Immature natural killer cell (primary cell): ENCODE measurements at regions not wholly inside any gene's neighbourhood (a gene's known extent, or its start where the extent isn't known, plus 50 kb on each side); places are given as distances from the start of the nearest gene placed in this dataset.

ENCODE experiments used
- DNase-seq, 3 donors: peaks; one replicate each; pipeline ENCODE4 v3.0.0; 2022; ENCODE audit warnings: mixed read lengths in 1 of 3
- H3K27ac Mint-ChIP-seq, 6 donors: one replicate each; pipeline ENCODE4 v1.8.0; 2020; ENCODE audit warnings: mixed read lengths in 6 of 6, mild to moderate bottlenecking in 5 of 6, inconsistent platforms in 4 of 6, moderate library complexity in 3 of 6
- H3K27me3 Mint-ChIP-seq, 3 donors: one replicate each; pipeline ENCODE4 v1.8.0; 2020 to 2021; ENCODE audit warnings: low read depth in 3 of 3, mild to moderate bottlenecking in 3 of 3, mixed read lengths in 3 of 3, moderate library complexity in 3 of 3, inconsistent platforms in 1 of 3
- H3K36me3 Mint-ChIP-seq, 3 donors: one replicate each; pipeline ENCODE4 v1.8.0; 2020; ENCODE audit warnings: mixed read lengths in 3 of 3, inconsistent platforms in 2 of 3, mild to moderate bottlenecking in 2 of 3
- H3K4me1 Mint-ChIP-seq, 2 donors: one replicate each; pipeline ENCODE4 v1.8.0; 2020; ENCODE audit warnings: inconsistent platforms in 2 of 2, mild to moderate bottlenecking in 2 of 2, mixed read lengths in 2 of 2, moderate library complexity in 1 of 2
- H3K4me3 Mint-ChIP-seq, 5 donors: one replicate each; pipeline ENCODE4 v1.8.0; 2020; ENCODE audit warnings: mild to moderate bottlenecking in 5 of 5, mixed read lengths in 5 of 5, inconsistent platforms in 3 of 5, moderate library complexity in 3 of 5
- H3K9me3 Mint-ChIP-seq, 6 donors: one replicate each; pipeline ENCODE4 v1.8.0; 2020; ENCODE audit warnings: mild to moderate bottlenecking in 6 of 6, mixed read lengths in 6 of 6, inconsistent platforms in 4 of 6, moderate library complexity in 3 of 6

DNA sequence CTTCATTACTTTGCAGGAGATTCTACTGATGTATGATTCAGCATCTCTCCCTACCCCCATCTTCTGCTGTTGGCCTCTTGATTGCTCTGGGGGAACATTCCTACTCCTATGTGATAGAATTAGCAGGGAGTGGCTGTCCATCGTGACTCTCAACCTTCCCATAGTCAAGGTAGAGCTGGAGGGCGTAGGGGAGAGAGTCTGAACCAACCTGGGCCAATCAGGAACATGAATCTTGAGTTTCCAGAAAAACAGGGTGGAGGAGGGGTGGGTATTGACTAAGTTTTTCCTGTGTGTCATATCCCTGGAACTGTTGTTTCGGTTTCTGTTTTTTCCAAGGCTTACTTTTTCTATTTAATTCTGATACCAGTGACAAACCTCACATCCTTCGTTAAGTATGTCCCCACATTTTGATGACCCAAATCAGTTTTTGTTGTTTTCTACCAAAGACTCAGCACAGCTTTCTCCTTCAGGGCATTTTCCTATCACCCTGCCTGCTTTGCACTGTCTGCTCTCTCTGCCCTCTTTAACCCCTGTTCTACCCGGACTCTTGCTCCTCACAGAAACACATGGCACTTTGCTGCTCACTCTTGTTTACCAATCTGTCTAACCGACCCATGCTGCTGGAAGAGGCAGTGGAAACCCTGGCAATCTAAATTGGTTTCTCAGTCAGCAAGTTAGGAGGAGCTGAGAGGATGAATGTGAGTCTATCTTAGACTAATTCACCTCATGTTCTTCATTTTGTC is 1428.3 kb downstream of the AACS start:
- H3K36me3 Mint-ChIP-seq = peaks cover 0 to 5% (median 0%) of the 10 kb centered on the region in 3 donors
- peaks cover 2 to 28% (median 14%) of the 10 kb centered on the region in 6 donors for H3K9me3 Mint-ChIP-seq
- no peaks in the 10 kb centered on the region for H3K4me1 Mint-ChIP-seq
- H3K27me3 Mint-ChIP-seq = peaks cover 0 to 4% (median 3%) of the 10 kb centered on the region in 3 donors
- H3K4me3 Mint-ChIP-seq = no peak overlapping the region
- no peak for DNase-seq
- H3K27ac Mint-ChIP-seq = no peak overlapping the region

DNA sequence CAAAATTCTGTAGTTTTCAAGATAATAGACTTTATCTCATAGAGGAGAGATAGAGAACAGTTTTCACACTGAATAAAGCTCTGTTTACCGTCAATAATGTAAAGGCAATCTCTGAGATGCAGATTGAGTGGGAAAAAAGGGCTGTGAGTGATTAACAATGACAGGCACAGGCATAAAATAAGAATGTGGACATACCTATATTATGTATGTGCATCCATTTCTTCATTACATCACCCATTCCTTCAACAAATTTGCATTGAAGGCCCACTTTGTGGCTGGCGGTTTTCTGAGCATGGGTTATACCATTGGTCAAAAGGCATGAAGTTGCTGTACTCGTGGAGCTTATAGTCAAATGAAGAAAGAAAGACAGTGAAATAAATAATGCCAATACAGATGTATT is 1431.0 kb downstream of the AACS start:
- no peaks in the 10 kb centered on the region for H3K36me3 Mint-ChIP-seq
- no peaks in the 10 kb centered on the region for H3K4me1 Mint-ChIP-seq
- H3K27ac Mint-ChIP-seq = no peak overlapping the region
- peaks cover 0 to 14% (median 8%) of the 10 kb centered on the region in 6 donors for H3K9me3 Mint-ChIP-seq
- peaks cover 0 to 4% (median 3%) of the 10 kb centered on the region in 3 donors for H3K27me3 Mint-ChIP-seq
- H3K4me3 Mint-ChIP-seq = no peak overlapping the region
- no peak for DNase-seq

DNA sequence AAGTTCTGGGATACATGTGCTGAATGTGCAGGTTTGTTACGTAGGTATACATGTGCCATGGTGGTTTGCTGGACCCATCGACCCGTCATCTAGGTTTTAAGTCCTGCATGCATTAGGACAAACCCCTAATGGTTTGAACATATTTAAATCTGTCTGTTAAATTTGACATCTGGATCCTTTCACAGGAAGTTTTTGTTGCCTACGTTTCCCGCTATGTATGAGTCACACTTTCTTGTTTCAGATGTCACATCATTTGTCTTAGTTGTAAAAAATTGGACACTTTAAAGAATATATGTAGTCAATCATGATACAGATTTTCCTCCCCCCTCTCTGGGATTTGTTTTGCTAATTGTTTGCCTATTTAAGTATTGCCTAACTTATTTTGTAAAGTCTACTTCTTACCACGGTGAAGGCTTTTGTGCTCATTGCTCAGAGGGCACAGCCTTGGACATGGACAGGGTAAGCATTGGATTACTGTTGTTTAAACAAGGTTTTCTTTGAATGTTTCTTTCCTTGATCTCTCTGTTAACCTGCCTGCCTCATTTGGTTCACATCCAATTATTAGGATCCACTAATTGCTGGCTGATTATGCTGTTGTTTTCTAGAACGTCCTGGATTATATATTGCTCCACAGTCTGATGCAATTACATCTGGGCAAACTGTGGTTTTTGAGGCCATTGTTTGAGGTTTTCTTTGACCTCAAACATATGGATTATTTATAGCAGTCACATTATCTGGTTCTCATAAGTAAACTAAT is 1441.4 kb downstream of the AACS start:
- no peak overlapping the region for H3K27ac Mint-ChIP-seq
- H3K4me3 Mint-ChIP-seq = no peak overlapping the region
- no peaks in the 10 kb centered on the region for H3K36me3 Mint-ChIP-seq
- no peaks in the 10 kb centered on the region for H3K27me3 Mint-ChIP-seq
- H3K9me3 Mint-ChIP-seq = peaks cover 0 to 29% (median 9%) of the 10 kb centered on the region in 6 donors
- no peaks in the 10 kb centered on the region for H3K4me1 Mint-ChIP-seq
- no peak for DNase-seq

DNA sequence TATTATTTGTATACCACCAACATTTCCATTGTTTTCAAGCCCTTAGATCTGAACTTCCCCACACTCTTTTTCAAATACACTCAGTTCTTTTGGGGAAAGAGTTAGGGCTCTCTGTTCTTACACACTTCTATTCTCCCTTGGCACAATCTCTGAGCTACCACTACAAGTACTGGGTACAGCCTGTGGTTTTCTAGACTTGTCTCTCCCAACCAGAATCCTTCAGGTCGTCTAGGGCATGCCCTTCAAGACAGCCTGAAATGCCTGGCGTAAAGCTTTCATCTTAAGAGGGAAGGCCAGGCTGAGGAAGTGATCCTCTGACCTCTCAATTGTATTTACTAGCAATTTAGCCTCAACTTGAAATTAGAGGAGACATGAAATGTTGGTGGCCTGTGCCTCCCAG is 1442.0 kb downstream of the AACS start:
- no peak for DNase-seq
- no peaks in the 10 kb centered on the region for H3K27me3 Mint-ChIP-seq
- H3K36me3 Mint-ChIP-seq = no peaks in the 10 kb centered on the region
- H3K4me1 Mint-ChIP-seq = no peaks in the 10 kb centered on the region
- H3K9me3 Mint-ChIP-seq = peaks cover 0 to 27% (median 9%) of the 10 kb centered on the region in 6 donors
- H3K27ac Mint-ChIP-seq = peak overlapping the region in 1 of 6 donors; percentile 42
- no peak overlapping the region for H3K4me3 Mint-ChIP-seq

DNA sequence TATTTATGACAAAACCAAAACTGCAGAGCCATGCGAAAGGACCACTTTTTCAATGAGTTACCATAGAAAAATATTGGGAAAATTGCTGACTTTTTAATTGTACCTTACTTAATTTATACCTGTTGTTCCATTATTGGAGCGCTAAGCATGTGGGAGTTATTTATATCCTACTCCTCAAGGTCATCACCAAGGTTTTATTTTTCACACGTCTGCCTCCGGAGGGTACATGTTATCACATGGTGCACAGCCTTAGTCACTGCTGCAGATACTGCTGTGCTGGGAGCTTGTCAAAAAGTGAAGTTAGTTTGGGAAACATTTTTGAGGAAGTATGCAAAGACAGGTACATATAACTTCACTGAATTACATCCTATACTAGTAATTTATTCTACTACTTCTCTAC is 1444.3 kb downstream of the AACS start:
- H3K36me3 Mint-ChIP-seq = no peaks in the 10 kb centered on the region
- H3K27ac Mint-ChIP-seq = no peak overlapping the region
- H3K27me3 Mint-ChIP-seq = no peaks in the 10 kb centered on the region
- DNase-seq = no peak
- H3K4me1 Mint-ChIP-seq = no peaks in the 10 kb centered on the region
- no peak overlapping the region for H3K4me3 Mint-ChIP-seq
- H3K9me3 Mint-ChIP-seq = peaks cover 0 to 14% (median 9%) of the 10 kb centered on the region in 6 donors

DNA sequence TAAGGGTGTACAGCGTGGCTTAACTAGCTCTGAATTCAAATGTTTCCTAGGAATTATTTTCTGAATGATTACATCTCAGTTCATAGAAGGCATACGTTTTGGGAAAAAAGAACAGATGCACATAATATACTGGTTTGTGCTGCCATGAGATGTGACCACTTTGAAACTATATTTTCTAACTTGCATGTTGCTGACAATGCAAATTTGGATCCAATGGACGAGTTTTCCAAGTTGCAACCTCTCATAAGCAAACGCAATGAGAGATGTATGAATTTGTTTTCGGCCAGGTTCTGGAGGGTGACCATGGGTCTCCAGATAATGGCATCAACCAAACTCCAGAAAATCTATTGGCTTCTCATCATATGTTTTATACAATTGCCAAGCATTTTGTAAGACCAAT is 1445.4 kb downstream of the AACS start:
- no peak for DNase-seq
- Mint-ChIP-seq H3K4me1 (no peaks in the 10 kb centered on the region), H3K36me3 (no peaks in the 10 kb centered on the region), H3K4me3 (no peak overlapping the region), H3K27me3 (peaks cover 0 to under 1% (median 0%) of the 10 kb centered on the region in 3 donors), H3K27ac (no peak overlapping the region), H3K9me3 (peaks cover 0 to 14% (median 8%) of the 10 kb centered on the region in 6 donors)

DNA sequence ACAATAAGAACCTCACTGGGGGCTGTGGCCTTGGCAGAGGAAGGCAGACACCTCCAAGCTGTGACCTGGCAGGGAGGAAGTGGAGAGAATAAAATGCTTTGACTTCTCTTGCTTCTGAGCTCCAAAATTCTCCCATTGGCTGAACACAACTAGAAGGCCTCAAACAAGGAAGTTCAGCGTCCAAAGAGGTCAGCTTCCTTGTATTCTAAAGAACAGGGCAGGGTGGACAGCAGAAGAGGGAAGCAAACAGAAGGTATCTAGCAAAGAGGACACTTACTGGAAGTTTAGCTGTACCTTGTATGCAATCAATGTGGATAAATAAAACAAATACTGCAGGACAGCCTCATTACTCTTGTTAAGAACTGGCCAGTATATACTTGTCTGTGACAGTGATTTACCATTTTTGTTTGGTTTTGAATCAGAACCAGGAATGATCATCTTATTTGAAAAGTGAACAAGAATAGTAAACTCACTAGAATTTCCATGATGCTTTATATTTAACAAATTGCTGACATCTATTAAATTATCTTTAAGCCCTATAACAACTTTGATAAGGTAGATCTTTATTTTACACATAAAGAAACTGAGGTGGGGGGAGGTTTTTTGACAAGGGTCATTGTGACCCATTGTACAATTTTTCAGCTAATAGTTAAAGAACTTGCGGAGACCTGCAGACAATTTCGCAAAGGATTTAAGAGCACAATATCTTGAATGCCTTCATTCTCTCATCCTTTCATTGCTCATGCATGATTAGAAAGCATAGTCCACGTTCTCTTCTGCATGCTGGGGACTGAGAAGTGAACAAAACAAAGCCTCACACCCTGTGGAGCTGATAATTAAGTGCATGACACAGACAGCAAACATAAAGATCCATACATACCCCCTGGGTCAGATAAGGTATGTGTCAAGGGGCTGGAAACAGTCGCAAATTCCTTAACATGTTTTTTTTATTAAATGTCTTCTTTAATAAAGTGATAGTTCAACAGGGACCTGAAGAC is 1448.0 kb downstream of the AACS start:
- H3K27me3 Mint-ChIP-seq = peaks cover 0 to 2% (median 0%) of the 10 kb centered on the region in 3 donors
- H3K4me3 Mint-ChIP-seq = no peak overlapping the region
- no peaks in the 10 kb centered on the region for H3K36me3 Mint-ChIP-seq
- DNase-seq = no peak
- H3K27ac Mint-ChIP-seq = no peak overlapping the region
- H3K4me1 Mint-ChIP-seq = no peaks in the 10 kb centered on the region
- H3K9me3 Mint-ChIP-seq = peaks cover 0 to 4% (median 1%) of the 10 kb centered on the region in 6 donors

DNA sequence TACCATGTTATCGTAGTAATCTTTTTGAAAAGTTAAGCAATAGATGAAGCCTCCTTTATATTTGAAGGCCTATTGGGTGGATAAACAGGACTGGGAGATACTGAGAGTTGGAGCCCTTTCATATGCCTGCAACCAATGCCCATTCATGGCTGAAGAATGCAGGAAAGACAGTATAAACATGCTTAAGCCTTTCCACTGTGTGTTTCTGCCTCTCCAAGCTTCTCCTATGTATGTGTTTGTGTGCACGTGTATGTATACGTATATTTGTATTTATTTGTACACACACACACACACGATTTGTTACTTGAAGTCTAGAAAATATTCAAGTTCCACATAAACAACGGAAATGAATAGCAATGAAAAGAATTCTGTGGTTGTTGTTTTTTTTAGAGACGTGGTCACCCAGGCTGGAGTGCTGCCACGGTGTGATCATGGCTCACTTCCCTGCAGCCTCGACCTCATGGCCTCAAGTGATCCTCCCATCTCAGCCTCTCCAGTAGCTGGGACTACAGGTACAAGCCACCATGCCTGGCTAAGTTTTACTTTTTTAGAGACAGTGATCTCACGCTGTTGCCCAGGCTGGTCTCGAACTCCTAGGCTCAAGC is 1453.5 kb downstream of the AACS start:
- Mint-ChIP-seq H3K36me3 (no peaks in the 10 kb centered on the region), H3K4me3 (no peak overlapping the region), H3K27me3 (peaks cover 5 to 7% (median 6%) of the 10 kb centered on the region in 3 donors), H3K9me3 (peaks cover 0 to 9% (median 2%) of the 10 kb centered on the region in 6 donors), H3K27ac (no peak overlapping the region), H3K4me1 (no peaks in the 10 kb centered on the region)
- no peak for DNase-seq

DNA sequence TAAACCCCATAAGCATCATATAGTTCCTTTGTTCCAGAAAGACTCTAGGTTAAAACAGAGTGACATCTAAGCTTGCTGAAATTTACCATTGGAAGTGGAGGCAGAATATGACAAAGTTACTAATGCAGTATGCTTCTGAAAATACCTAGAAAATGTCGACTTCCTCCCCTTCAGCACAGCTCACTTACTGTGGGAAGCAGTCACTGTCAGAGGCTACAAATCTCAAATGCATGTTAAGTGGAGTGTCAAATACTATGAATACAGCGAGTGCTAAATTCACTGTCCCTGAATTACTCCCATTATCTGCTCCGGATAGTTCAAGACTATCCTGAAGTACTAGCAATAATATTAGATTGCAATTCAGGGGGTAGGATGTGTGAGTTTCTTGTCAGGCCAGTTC is 1454.6 kb downstream of the AACS start:
- Mint-ChIP-seq H3K4me1 (no peaks in the 10 kb centered on the region), H3K36me3 (no peaks in the 10 kb centered on the region), H3K4me3 (no peak overlapping the region), H3K27me3 (peaks cover 5 to 9% (median 6%) of the 10 kb centered on the region in 3 donors), H3K27ac (no peak overlapping the region), H3K9me3 (peaks cover 0 to 12% (median 3%) of the 10 kb centered on the region in 6 donors)
- no peak for DNase-seq

DNA sequence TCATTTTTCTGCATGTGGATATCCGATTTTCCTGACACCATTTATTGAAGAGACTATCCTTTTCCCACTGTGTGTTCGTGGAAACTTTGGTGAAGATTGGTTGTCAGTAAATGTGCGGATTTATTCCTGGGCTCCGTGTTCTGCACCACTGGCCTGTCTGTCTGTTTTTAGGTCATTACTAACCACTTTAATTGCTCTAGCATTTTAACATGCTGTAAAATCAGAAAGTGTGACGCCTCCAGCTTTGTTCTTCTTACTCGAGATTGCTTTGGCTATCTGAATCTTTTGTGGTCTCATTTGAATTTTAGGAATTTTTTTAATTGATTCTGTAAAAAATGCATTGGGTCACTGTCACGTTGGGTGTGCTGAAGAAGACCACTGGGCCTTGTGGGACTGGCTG is 1458.7 kb downstream of the AACS start:
- H3K27me3 Mint-ChIP-seq = peaks cover 2 to 9% (median 8%) of the 10 kb centered on the region in 3 donors
- H3K27ac Mint-ChIP-seq = peak overlapping the region in 1 of 6 donors; percentile 72
- H3K4me1 Mint-ChIP-seq = no peaks in the 10 kb centered on the region
- H3K9me3 Mint-ChIP-seq = peaks cover 0 to 18% (median 5%) of the 10 kb centered on the region in 6 donors
- DNase-seq = no peak
- no peaks in the 10 kb centered on the region for H3K36me3 Mint-ChIP-seq
- H3K4me3 Mint-ChIP-seq = peak overlapping the region in 1 of 5 donors; percentile 36

DNA sequence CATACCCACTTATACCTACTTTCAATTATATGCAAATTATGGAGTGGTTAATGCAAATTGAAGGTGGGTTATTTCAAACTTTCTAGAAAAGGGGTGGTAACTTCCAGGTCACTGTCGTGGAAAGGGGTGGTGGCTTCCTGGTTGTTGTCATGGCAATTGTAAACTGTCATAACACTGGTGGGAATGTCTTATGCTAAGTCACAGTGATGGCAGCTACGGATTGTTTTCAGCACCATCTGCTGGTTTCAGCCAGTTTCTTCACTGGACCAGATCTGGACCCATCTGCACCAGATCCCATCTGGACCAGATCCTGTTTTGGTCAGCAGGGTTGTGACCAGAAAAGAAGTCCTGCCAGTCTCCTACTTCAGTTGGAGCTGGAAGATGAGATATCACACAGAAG is 1469.3 kb downstream of the AACS start:
- H3K4me1 Mint-ChIP-seq = no peaks in the 10 kb centered on the region
- H3K36me3 Mint-ChIP-seq = no peaks in the 10 kb centered on the region
- peaks cover 0 to 9% (median 7%) of the 10 kb centered on the region in 6 donors for H3K9me3 Mint-ChIP-seq
- H3K27me3 Mint-ChIP-seq = peaks cover 0 to 3% (median 0%) of the 10 kb centered on the region in 3 donors
- no peak overlapping the region for H3K27ac Mint-ChIP-seq
- no peak overlapping the region for H3K4me3 Mint-ChIP-seq
- DNase-seq = no peak

DNA sequence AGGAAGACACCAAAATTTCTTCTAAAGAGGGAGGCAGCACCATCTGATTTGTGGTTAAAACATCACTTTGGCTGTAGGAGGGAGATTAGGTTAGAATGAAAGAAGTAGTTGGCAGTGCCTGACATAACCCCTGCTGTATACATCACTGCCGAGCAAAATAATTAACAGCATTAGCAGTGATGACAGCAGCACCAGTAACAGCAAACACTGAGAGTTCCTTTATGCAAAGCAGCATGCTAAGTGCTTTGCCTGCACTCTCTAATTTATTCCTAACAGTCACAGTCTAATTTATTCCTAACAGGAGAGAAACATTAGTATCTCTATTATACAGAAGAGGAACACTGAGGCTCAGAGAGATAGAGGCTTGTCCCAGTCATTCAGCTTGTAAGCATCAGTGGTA is 1469.7 kb downstream of the AACS start:
- Mint-ChIP-seq H3K27me3 (peaks cover 0 to 3% (median 0%) of the 10 kb centered on the region in 3 donors), H3K4me3 (no peak overlapping the region), H3K27ac (no peak overlapping the region), H3K36me3 (no peaks in the 10 kb centered on the region), H3K4me1 (no peaks in the 10 kb centered on the region), H3K9me3 (peaks cover 0 to 14% (median 7%) of the 10 kb centered on the region in 6 donors)
- DNase-seq = no peak

DNA sequence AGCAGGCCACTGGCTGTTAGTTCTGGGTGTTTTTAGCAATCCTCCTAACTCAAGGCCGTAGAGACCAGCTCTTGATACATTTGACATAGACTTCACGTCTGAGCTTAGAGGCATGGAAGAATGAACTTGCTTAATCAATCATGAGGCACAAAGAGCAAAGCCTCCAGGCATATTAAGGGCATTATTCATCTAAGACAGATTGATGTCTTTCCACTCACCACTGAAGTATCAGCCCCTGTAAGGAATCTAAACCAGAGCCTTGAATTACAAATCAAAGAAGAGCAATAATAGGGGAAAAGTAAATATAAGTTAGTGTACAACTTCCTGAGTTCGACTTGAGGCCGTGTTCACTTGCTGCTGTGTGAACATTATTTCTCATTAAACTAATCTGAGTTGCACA is 1470.7 kb downstream of the AACS start:
- no peaks in the 10 kb centered on the region for H3K36me3 Mint-ChIP-seq
- peaks cover 0 to 17% (median 5%) of the 10 kb centered on the region in 6 donors for H3K9me3 Mint-ChIP-seq
- no peak for DNase-seq
- H3K4me1 Mint-ChIP-seq = no peaks in the 10 kb centered on the region
- H3K27ac Mint-ChIP-seq = no peak overlapping the region
- H3K27me3 Mint-ChIP-seq = peaks cover 0 to 5% (median 0%) of the 10 kb centered on the region in 3 donors
- H3K4me3 Mint-ChIP-seq = no peak overlapping the region
